ENCODE measurements at regions not wholly inside any gene's neighbourhood (a gene's known extent, or its start where the extent isn't known, plus 50 kb on each side); places are given as distances from the start of the nearest gene placed in this dataset.

DNA sequence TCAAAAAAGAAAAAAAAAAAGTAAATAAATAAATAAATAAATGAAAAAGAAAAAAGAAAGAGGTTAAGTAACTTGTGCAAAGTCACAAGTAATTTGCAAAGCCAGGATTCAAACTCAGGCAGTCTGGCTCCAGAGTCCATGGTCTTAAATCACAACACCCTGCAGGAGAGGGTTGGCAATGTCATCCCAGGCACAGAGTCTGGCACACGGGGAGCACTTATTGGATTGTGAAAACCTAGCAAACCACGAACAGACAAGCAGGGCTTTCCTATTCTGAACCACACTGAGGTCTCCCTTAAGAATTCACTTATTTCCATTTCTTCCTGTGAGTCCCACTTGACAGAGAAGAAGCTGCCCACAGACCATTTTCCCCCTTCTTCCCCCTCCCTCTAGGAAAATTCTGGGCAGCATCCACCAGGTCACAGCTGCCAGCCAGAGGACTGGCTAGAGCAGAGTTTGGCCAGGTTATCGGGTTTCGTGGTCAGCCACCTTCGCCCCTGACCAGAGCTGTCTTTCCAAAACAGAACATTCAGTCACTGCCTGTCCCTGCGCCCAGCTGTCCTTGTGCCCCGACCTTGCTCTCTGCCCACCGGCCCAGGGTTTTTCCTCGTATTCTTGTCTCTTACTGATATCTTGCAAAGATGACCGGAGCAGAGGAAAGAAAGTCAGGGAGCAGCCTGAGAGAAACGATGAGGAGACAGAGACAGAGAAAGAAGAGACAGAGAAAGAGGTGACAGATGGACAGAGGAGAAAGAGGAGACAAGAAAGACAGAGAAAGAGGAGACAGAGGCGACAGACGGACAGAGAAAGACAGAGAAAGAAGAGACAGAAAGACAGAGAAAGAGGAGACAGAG, 106.4 kb upstream of the PTPN1 start:
- H3K27me3 Mint-ChIP-seq (ENCODE audit: insufficient read depth) = peaks cover 16% of the 10 kb centered on the region
- H3K4me1 Mint-ChIP-seq (ENCODE audit: low read depth) = peaks cover 19% of the 10 kb centered on the region
- H3K27ac Mint-ChIP-seq = no peak overlapping the region
- TF ChIP-seq, protein P1, sequence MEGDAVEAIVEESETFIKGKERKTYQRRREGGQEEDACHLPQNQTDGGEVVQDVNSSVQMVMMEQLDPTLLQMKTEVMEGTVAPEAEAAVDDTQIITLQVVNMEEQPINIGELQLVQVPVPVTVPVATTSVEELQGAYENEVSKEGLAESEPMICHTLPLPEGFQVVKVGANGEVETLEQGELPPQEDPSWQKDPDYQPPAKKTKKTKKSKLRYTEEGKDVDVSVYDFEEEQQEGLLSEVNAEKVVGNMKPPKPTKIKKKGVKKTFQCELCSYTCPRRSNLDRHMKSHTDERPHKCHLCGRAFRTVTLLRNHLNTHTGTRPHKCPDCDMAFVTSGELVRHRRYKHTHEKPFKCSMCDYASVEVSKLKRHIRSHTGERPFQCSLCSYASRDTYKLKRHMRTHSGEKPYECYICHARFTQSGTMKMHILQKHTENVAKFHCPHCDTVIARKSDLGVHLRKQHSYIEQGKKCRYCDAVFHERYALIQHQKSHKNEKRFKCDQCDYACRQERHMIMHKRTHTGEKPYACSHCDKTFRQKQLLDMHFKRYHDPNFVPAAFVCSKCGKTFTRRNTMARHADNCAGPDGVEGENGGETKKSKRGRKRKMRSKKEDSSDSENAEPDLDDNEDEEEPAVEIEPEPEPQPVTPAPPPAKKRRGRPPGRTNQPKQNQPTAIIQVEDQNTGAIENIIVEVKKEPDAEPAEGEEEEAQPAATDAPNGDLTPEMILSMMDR (IDR thresholded peaks at IDR 0.05) = no peak
- DNase-seq = no peak
- no peak overlapping the region for H3K4me3 Mint-ChIP-seq
- no peaks in the 10 kb centered on the region for H3K36me3 Mint-ChIP-seq (ENCODE audit: low read depth)
- no peaks in the 10 kb centered on the region for H3K9me3 Mint-ChIP-seq

GRCh38 chr20:50404419-50405234, 105.6 kb upstream of the PTPN1 start:
- H3K4me3 Mint-ChIP-seq = no peak overlapping the region
- no peak for DNase-seq
- TF ChIP-seq, protein P1 (IDR thresholded peaks at IDR 0.05) = no peak
- H3K27me3 Mint-ChIP-seq (ENCODE audit: insufficient read depth) = peaks cover 16% of the 10 kb centered on the region
- H3K27ac Mint-ChIP-seq = no peak overlapping the region
- peaks cover 11% of the 10 kb centered on the region for H3K4me1 Mint-ChIP-seq (ENCODE audit: low read depth)
- H3K36me3 Mint-ChIP-seq (ENCODE audit: low read depth) = no peaks in the 10 kb centered on the region
- no peaks in the 10 kb centered on the region for H3K9me3 Mint-ChIP-seq

GRCh38 chr20:50405235-50405914, 104.8 kb upstream of the PTPN1 start:
- Mint-ChIP-seq H3K9me3 (no peaks in the 10 kb centered on the region), H3K4me1 (ENCODE audit: low read depth) (peaks cover 3% of the 10 kb centered on the region), H3K36me3 (ENCODE audit: low read depth) (no peaks in the 10 kb centered on the region), H3K4me3 (no peak overlapping the region), H3K27me3 (ENCODE audit: insufficient read depth) (peaks cover 16% of the 10 kb centered on the region), H3K27ac (no peak overlapping the region)
- TF ChIP-seq, protein P1 (IDR thresholded peaks at IDR 0.05) = no peak
- DNase-seq = no peak

DNA sequence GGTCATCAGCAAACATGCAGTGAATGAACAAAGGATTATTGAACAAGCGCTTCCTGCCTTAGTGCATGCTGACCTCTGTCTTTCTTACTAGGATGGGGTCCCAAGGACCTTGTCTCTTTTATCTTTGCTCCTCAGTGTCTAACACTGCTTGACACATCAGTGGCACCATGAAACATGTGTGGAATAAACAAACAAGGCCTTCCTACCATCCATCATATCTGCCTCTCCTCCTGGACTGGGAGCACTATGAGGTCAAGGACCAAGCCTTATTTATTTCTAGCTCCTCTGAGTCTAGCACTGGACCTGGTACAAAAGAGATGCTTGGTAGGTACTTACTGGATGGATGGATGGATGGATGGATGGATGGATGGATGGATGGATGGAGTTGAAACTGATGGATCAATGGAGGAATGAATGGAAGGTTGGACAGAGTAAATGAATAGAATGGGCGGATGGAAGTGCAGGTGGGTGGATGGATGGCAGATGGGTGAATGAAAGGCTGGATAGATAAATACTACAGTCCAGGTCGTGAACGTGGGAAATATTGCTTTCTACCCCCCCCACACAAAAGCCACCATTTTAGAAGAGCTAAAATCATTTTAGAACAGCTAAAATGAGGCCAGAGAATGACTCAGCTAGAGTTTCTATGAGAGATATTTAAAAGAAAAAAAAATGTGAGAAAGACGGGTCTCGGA, 104.1 kb upstream of the PTPN1 start:
- H3K36me3 Mint-ChIP-seq (ENCODE audit: low read depth) = no peaks in the 10 kb centered on the region
- no peak for DNase-seq

More for the DNA sequence above, 104.1 kb upstream of the PTPN1 start:
- Mint-ChIP-seq H3K9me3 (no peaks in the 10 kb centered on the region), H3K4me1 (ENCODE audit: low read depth) (no peaks in the 10 kb centered on the region), H3K27me3 (ENCODE audit: insufficient read depth) (peaks cover 16% of the 10 kb centered on the region), H3K4me3 (no peak overlapping the region), H3K27ac (no peak overlapping the region)
- TF ChIP-seq, protein P1 (IDR thresholded peaks at IDR 0.05) = no peak

Data from HFFc6 (cell line).